ENCODE measurements at regions not wholly inside any gene's neighbourhood (a gene's known extent, or its start where the extent isn't known, plus 50 kb on each side); places are given as distances from the start of the nearest gene placed in this dataset.

- Histone ChIP-seq H3F3A (ENCODE audit: low read depth) (no peaks in the 10 kb centered on the region), H3K4me1 (ENCODE audit: insufficient read depth, low read length, poor library complexity, severe bottlenecking) (no peaks in the 10 kb centered on the region), H4K20me1 (ENCODE audit: insufficient read depth, low read length, poor library complexity, severe bottlenecking) (no peaks in the 10 kb centered on the region), H3K9ac (ENCODE audit: low read depth, low read length, poor library complexity, severe bottlenecking) (no peak overlapping the region), H2AFZ (ENCODE audit: low read length) (no peak overlapping the region), H3K36me3 (ENCODE audit: insufficient read depth, low read length) (no peaks in the 10 kb centered on the region), H3K9me2 (replicated peaks; ENCODE audit: low read depth, low read length) (no peaks in the 10 kb centered on the region), H3K4me3 (ENCODE audit: low read length, poor library complexity, severe bottlenecking) (no peak overlapping the region), H3K79me2 (ENCODE audit: insufficient read depth, low read length) (no peaks in the 10 kb centered on the region), H3K4me2 (ENCODE audit: low read depth, low read length, poor library complexity, severe bottlenecking) (no peak overlapping the region), H3K9me3 (ENCODE audit: insufficient read depth, low read depth, low read length) (no peaks in the 10 kb centered on the region), H3K27me3 (ENCODE audit: insufficient read depth, low read length, poor library complexity, severe bottlenecking) (no peaks in the 10 kb centered on the region)
- TF ChIP-seq EZH2phosphoT487 (IDR thresholded peaks at IDR 0.05; ENCODE audit: borderline replicate concordance) (no peak), CTCF (conservative IDR thresholded peaks at IDR 0.05; ENCODE audit: low read length) (no peak)
These were observed 1048.4 kb downstream of the NLGN4X start for GRCh38 chrX:5180135-5180741.

- no peaks in the 10 kb centered on the region for H3F3A ChIP-seq (ENCODE audit: low read depth)
- H3K9me3 ChIP-seq (ENCODE audit: insufficient read depth, low read depth, low read length), result no peaks in the 10 kb centered on the region
- H4K20me1 ChIP-seq (ENCODE audit: insufficient read depth, low read length, poor library complexity, severe bottlenecking), result no peaks in the 10 kb centered on the region
- no peak overlapping the region for H3K9ac ChIP-seq (ENCODE audit: low read depth, low read length, poor library complexity, severe bottlenecking)
- TF ChIP-seq CTCF (conservative IDR thresholded peaks at IDR 0.05; ENCODE audit: low read length), result no peak
- no peak for TF ChIP-seq EZH2phosphoT487 (IDR thresholded peaks at IDR 0.05; ENCODE audit: borderline replicate concordance)
- H3K4me2 ChIP-seq (ENCODE audit: low read depth, low read length, poor library complexity, severe bottlenecking), result no peak overlapping the region
- no peaks in the 10 kb centered on the region for H3K36me3 ChIP-seq (ENCODE audit: insufficient read depth, low read length)
- H3K27me3 ChIP-seq (ENCODE audit: insufficient read depth, low read length, poor library complexity, severe bottlenecking), result no peaks in the 10 kb centered on the region
- H3K4me3 ChIP-seq (ENCODE audit: low read length, poor library complexity, severe bottlenecking), result no peak overlapping the region
- H3K9me2 ChIP-seq (replicated peaks; ENCODE audit: low read depth, low read length), result no peaks in the 10 kb centered on the region
- no peaks in the 10 kb centered on the region for H3K4me1 ChIP-seq (ENCODE audit: insufficient read depth, low read length, poor library complexity, severe bottlenecking)
- no peak overlapping the region for H2AFZ ChIP-seq (ENCODE audit: low read length)
- no peaks in the 10 kb centered on the region for H3K79me2 ChIP-seq (ENCODE audit: insufficient read depth, low read length)
These were observed 1051.9 kb downstream of the NLGN4X start for GRCh38 chrX:5176766-5177165.

- Histone ChIP-seq H3F3A (ENCODE audit: low read depth) (no peaks in the 10 kb centered on the region), H3K4me1 (ENCODE audit: insufficient read depth, low read length, poor library complexity, severe bottlenecking) (no peaks in the 10 kb centered on the region), H3K9ac (ENCODE audit: low read depth, low read length, poor library complexity, severe bottlenecking) (no peak overlapping the region), H4K20me1 (ENCODE audit: insufficient read depth, low read length, poor library complexity, severe bottlenecking) (no peaks in the 10 kb centered on the region), H3K9me2 (replicated peaks; ENCODE audit: low read depth, low read length) (no peaks in the 10 kb centered on the region), H3K27me3 (ENCODE audit: insufficient read depth, low read length, poor library complexity, severe bottlenecking) (no peaks in the 10 kb centered on the region), H2AFZ (ENCODE audit: low read length) (no peak overlapping the region), H3K4me2 (ENCODE audit: low read depth, low read length, poor library complexity, severe bottlenecking) (no peak overlapping the region), H3K36me3 (ENCODE audit: insufficient read depth, low read length) (no peaks in the 10 kb centered on the region), H3K9me3 (ENCODE audit: insufficient read depth, low read depth, low read length) (no peaks in the 10 kb centered on the region), H3K4me3 (ENCODE audit: low read length, poor library complexity, severe bottlenecking) (no peak overlapping the region), H3K79me2 (ENCODE audit: insufficient read depth, low read length) (no peaks in the 10 kb centered on the region)
- TF ChIP-seq CTCF (conservative IDR thresholded peaks at IDR 0.05; ENCODE audit: low read length) (no peak), EZH2phosphoT487 (IDR thresholded peaks at IDR 0.05; ENCODE audit: borderline replicate concordance) (no peak)
These were observed 1065.0 kb downstream of the NLGN4X start for GRCh38 chrX:5163663-5164062.

All from Loucy (cell line).